B cell (primary cell): ENCODE measurements at regions not wholly inside any gene's neighbourhood (a gene's known extent, or its start where the extent isn't known, plus 50 kb on each side); places are given as distances from the start of the nearest gene placed in this dataset.

Experiments
- EZH2 ChIP-seq: IDR thresholded peaks from 2 replicates; pipeline ENCODE4 v1.6.1; 2012; ENCODE audit warnings: borderline replicate concordance, low read depth, mild to moderate bottlenecking, moderate library complexity, low read length; ENCODE audit not compliant: insufficient read depth, poor library complexity, severe bottlenecking
- TF ChIP-seq, protein P1 (sequence below): fragments of 200-600 bp; IDR thresholded peaks from one replicate; pipeline ENCODE4 v1.8.0; 2022; ENCODE audit warnings: antibody characterized with exemption, mild to moderate bottlenecking

DNA sequence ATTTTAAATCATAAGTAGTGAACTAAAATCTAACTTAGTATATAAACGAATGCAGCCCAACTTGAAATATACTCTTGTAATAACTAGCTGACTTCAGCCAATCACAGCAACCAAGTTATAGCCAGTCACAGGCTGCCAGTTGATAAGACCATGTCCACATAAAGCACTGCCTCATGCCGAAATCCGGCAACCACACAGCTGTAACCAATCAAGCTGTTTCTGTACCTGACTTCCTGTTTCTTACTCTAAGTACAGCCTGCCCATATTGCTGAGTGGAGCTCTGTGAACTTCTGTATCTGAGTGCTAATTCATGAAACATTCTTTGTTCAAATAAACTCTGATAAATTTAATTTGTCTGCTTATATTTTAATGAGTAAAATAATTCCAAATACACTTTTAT lies 805.3 kb upstream of the EPHA5 start:
- TF ChIP-seq, protein P1, sequence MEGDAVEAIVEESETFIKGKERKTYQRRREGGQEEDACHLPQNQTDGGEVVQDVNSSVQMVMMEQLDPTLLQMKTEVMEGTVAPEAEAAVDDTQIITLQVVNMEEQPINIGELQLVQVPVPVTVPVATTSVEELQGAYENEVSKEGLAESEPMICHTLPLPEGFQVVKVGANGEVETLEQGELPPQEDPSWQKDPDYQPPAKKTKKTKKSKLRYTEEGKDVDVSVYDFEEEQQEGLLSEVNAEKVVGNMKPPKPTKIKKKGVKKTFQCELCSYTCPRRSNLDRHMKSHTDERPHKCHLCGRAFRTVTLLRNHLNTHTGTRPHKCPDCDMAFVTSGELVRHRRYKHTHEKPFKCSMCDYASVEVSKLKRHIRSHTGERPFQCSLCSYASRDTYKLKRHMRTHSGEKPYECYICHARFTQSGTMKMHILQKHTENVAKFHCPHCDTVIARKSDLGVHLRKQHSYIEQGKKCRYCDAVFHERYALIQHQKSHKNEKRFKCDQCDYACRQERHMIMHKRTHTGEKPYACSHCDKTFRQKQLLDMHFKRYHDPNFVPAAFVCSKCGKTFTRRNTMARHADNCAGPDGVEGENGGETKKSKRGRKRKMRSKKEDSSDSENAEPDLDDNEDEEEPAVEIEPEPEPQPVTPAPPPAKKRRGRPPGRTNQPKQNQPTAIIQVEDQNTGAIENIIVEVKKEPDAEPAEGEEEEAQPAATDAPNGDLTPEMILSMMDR: no peak
- no peak for TF ChIP-seq EZH2
